ENCODE measurements at regions not wholly inside any gene's neighbourhood (a gene's known extent, or its start where the extent isn't known, plus 50 kb on each side); places are given as distances from the start of the nearest gene placed in this dataset.

DNA sequence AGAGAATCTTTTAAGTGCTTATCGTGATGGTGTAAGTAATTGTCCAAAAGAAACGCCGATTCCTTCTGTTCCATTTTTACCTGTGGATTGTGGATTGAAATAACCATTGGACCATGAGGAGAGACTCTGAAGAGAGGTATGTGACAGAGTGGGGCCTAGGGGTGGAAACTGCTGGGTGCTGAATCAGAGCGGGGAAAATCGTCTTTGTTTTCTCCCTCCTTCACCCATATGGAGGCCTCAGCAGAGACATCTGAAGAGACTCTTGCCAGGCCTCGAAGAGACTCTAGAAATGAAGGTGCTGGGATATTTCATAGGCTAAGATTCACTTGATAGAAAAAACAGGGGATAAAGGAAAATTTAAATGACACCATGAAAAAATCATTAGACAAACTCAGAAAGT is 1327.0 kb downstream of the BRINP3 start:
- H3K9me3 ChIP-seq (replicated peaks; ENCODE audit: insufficient read depth, low read length): no peaks in the 10 kb centered on the region
- peak overlapping the region; percentile 48; the same call in 1 of the 2 replicates for H3K27ac ChIP-seq (ENCODE audit: low read length)
- H3K4me3 ChIP-seq (ENCODE audit: low read length): peak overlapping the region; percentile 26; the same call in 1 of the 2 replicates
- no peaks in the 10 kb centered on the region for H4K20me1 ChIP-seq (ENCODE audit: insufficient read depth, low read length)
- no peak for DNase-seq
- peak overlapping the region; percentile 22; the same call in 1 of the 2 replicates for H3K9ac ChIP-seq (ENCODE audit: low read length)
- H3K27me3 ChIP-seq (replicated peaks; ENCODE audit: insufficient read depth, low read length): no peaks in the 10 kb centered on the region
- peaks cover 14% of the 10 kb centered on the region for H3K4me1 ChIP-seq (ENCODE audit: low read length)
- no peaks in the 10 kb centered on the region for H3K36me3 ChIP-seq (replicated peaks; ENCODE audit: insufficient read depth, low read length)
- TF ChIP-seq EZH2phosphoT487 (IDR thresholded peaks at IDR 0.05; ENCODE audit: low read length) (no peak), EZH2 (optimal IDR thresholded peaks at IDR 0.05; ENCODE audit: low read depth, low read length) (no peak)
- TF ChIP-seq, protein P1, sequence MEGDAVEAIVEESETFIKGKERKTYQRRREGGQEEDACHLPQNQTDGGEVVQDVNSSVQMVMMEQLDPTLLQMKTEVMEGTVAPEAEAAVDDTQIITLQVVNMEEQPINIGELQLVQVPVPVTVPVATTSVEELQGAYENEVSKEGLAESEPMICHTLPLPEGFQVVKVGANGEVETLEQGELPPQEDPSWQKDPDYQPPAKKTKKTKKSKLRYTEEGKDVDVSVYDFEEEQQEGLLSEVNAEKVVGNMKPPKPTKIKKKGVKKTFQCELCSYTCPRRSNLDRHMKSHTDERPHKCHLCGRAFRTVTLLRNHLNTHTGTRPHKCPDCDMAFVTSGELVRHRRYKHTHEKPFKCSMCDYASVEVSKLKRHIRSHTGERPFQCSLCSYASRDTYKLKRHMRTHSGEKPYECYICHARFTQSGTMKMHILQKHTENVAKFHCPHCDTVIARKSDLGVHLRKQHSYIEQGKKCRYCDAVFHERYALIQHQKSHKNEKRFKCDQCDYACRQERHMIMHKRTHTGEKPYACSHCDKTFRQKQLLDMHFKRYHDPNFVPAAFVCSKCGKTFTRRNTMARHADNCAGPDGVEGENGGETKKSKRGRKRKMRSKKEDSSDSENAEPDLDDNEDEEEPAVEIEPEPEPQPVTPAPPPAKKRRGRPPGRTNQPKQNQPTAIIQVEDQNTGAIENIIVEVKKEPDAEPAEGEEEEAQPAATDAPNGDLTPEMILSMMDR (IDR thresholded peaks at IDR 0.05; ENCODE audit: low read length): no peak
- H3K9me2 ChIP-seq (replicated peaks; ENCODE audit: insufficient read depth, low read length): no peaks in the 10 kb centered on the region
- no peaks in the 10 kb centered on the region for H3K79me2 ChIP-seq (ENCODE audit: low read length)
- H3F3A ChIP-seq (ENCODE audit: insufficient read depth, low read length): 0 out of 2 replicates have a peak, but pooled peaks cover 4% of the 10 kb centered on the region
- H2AFZ ChIP-seq (ENCODE audit: low read length): peak overlapping the region; percentile 27; the same call in 1 of the 2 replicates
- H3K4me2 ChIP-seq (ENCODE audit: low read depth, low read length): peak overlapping the region; percentile 19; the same call in 1 of the 2 replicates

DNA sequence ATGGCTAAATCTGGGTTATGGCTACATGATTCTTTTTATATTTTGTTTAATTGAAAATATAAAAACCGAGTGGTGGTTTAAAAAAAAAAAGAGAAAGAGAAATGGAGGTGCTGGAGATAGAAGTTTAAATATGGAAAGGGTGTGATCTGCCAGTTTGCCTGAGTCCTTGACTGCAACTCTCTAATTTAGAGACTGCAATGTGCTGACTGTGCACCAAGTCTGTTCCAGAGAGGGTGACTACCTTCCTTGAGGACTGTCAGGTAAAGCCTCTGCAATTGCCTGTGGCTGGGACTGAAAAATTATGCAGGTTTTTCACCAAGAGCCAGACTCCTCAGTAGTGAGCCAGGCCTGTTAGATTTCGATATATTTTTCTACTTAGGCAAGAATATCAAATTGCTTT is 1326.3 kb downstream of the BRINP3 start:
- no peaks in the 10 kb centered on the region for H3K79me2 ChIP-seq (ENCODE audit: low read length)
- H2AFZ ChIP-seq (ENCODE audit: low read length): no peak overlapping the region
- no peak overlapping the region for H3K9ac ChIP-seq (ENCODE audit: low read length)
- no peaks in the 10 kb centered on the region for H3K36me3 ChIP-seq (replicated peaks; ENCODE audit: insufficient read depth, low read length)
- peak overlapping the region; percentile 48; the same call in 1 of the 2 replicates for H3K27ac ChIP-seq (ENCODE audit: low read length)
- H3K9me3 ChIP-seq (replicated peaks; ENCODE audit: insufficient read depth, low read length): no peaks in the 10 kb centered on the region
- no peaks in the 10 kb centered on the region for H3K27me3 ChIP-seq (replicated peaks; ENCODE audit: insufficient read depth, low read length)
- H4K20me1 ChIP-seq (ENCODE audit: insufficient read depth, low read length): no peaks in the 10 kb centered on the region
- no peak for TF ChIP-seq EZH2 (optimal IDR thresholded peaks at IDR 0.05; ENCODE audit: low read depth, low read length)
- TF ChIP-seq, protein P1 (IDR thresholded peaks at IDR 0.05; ENCODE audit: low read length): no peak
- no peak for TF ChIP-seq EZH2phosphoT487 (IDR thresholded peaks at IDR 0.05; ENCODE audit: low read length)
- peak; percentile 70 for DNase-seq
- peaks cover 14% of the 10 kb centered on the region for H3K4me1 ChIP-seq (ENCODE audit: low read length)
- H3K9me2 ChIP-seq (replicated peaks; ENCODE audit: insufficient read depth, low read length): no peaks in the 10 kb centered on the region
- 0 out of 2 replicates have a peak, but pooled peaks cover 4% of the 10 kb centered on the region for H3F3A ChIP-seq (ENCODE audit: insufficient read depth, low read length)
- H3K4me3 ChIP-seq (ENCODE audit: low read length): no peak overlapping the region
- peak overlapping the region; percentile 19; the same call in 1 of the 2 replicates for H3K4me2 ChIP-seq (ENCODE audit: low read depth, low read length)

DNA sequence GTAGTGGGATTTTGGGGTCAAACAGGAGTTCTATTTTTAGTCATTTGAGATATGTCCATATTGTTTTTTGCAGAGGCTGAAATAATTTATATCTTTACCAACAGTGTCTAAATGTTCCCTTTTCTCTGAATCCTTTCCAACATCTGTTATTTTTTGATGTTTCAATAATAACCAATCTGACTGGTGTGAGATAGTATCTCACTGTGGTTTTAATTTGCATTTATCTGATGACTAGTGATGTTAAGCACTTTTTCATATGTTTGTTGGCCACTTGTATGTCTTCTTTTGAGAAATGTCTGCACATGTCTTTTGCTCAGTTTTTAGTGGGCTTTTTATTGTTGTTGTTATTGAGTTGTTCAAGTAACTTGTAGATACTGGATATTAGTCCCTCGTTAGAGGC is 1325.0 kb downstream of the BRINP3 start:
- no peaks in the 10 kb centered on the region for H3K9me3 ChIP-seq (replicated peaks; ENCODE audit: insufficient read depth, low read length)
- H3K9ac ChIP-seq (ENCODE audit: low read length): no peak overlapping the region
- no peaks in the 10 kb centered on the region for H3K9me2 ChIP-seq (replicated peaks; ENCODE audit: insufficient read depth, low read length)
- no peak overlapping the region for H3K4me2 ChIP-seq (ENCODE audit: low read depth, low read length)
- no peaks in the 10 kb centered on the region for H4K20me1 ChIP-seq (ENCODE audit: insufficient read depth, low read length)
- 0 out of 2 replicates have a peak, but pooled peaks cover 4% of the 10 kb centered on the region for H3F3A ChIP-seq (ENCODE audit: insufficient read depth, low read length)
- H3K79me2 ChIP-seq (ENCODE audit: low read length): no peaks in the 10 kb centered on the region
- no peak overlapping the region for H3K4me3 ChIP-seq (ENCODE audit: low read length)
- no peaks in the 10 kb centered on the region for H3K27me3 ChIP-seq (replicated peaks; ENCODE audit: insufficient read depth, low read length)
- no peak overlapping the region for H2AFZ ChIP-seq (ENCODE audit: low read length)
- DNase-seq: no peak
- H3K4me1 ChIP-seq (ENCODE audit: low read length): peaks cover 14% of the 10 kb centered on the region
- no peak overlapping the region for H3K27ac ChIP-seq (ENCODE audit: low read length)
- no peak for TF ChIP-seq EZH2 (optimal IDR thresholded peaks at IDR 0.05; ENCODE audit: low read depth, low read length)
- TF ChIP-seq EZH2phosphoT487 (IDR thresholded peaks at IDR 0.05; ENCODE audit: low read length): no peak
- TF ChIP-seq, protein P1 (IDR thresholded peaks at IDR 0.05; ENCODE audit: low read length): no peak
- H3K36me3 ChIP-seq (replicated peaks; ENCODE audit: insufficient read depth, low read length): no peaks in the 10 kb centered on the region

Data from MM.1S (cell line).